ENCODE measurements at regions not wholly inside any gene's neighbourhood (a gene's known extent, or its start where the extent isn't known, plus 50 kb on each side); places are given as distances from the start of the nearest gene placed in this dataset.
"Not testable (repeated sequence)": the region's sequence is repeated elsewhere in the genome, so short reads cannot be mapped to it uniquely, and the experiment has no call there.

DNA sequence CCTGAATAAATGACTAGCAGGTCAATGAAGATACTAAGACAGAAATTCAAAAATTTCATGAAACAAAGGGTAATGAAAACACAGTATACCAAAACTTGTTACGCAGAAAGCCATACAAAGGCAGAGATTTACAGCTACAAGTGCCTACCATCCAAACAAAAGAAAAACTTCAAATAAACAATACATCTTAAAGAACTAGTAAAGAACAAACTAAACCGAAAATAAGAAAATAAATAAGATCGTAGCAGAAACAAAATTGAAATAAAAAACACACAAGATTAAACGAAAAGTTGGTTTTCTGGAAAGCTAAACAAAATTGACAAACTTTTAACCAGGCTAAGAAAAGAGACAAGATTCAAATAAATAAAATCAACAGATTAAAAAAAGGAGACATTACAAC is 51.5 kb downstream of the VPREB1 start:
- DNase-seq (ENCODE audit: low spot score); intact Hi-C loops (cut with DNase I): not testable (repeated sequence)

DNA sequence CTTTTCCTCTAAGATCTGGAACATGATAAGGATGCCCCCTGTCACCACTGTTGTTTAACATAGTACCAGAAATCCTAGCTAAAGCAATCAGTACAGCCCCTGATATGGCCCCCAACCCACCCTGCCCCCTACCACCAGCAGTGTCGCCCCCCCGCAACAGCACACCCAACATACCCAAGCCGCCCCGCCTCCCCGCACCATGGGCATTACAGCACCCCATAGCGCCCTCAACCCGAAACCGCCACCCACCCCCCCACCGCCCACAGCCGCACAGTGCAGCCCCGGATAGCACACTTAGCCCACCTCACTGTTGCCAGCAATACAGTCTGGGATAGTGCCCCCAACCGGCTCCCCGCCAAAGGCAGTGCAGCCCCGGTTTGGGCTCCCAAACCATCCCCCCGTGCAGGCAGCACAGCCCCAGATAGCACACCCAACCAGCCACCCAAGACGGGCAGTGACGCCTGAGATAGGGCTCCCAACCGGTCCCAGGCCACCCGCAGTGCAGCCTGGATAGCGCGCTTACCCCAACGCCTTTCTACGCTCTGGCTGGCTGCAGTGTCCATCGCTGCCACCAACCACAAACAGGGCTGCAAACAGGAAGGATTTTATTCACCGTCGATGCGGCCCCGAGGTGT is 52.7 kb downstream of the VPREB1 start:
- DNase-seq (ENCODE audit: low spot score); intact Hi-C loops (cut with DNase I): not testable (repeated sequence)

DNA sequence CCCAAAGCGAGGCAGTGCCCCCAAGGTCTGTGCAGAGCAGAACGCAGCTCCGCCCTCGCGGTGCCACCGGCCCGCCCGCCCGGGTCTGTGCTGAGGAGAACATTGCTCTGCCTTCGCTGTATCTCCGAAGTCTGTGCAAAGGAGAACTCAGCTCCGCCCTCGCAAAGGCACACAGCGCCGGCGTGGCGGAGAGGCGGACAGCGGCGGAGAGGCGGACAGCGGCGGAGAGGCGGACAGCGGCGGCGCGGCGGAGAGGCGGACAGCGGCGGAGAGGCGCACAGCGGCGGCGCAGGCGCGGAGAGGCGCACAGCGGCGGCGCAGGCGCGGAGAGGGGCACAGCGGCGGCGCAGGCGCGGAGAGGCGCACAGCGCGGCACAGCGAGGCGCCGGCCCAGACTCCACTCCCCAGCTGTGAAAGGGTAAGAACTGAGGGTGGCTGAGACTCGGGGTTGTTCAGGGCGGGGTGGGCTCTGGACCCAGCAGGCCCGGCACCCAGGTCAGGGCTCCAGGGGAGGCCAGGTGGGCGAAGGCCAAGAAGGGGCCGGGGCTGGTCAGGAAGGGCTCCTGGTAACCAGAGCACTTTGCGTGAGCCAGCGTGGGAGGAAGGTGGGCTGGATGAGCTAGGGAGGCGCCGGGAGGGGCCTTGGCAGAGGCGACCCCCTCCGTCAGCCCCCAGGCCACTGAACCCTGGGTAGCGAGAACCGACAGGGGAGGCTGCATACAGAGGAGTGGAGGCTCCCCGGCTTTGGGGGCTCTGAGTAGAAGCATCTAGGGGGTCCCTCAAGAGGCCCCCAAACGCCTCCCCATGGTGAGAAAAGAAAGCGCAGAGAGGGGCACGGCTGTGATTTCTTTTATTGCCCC is 53.4 kb downstream of the VPREB1 start:
- peak; percentile 88 for DNase-seq (ENCODE audit: low spot score)

DNA sequence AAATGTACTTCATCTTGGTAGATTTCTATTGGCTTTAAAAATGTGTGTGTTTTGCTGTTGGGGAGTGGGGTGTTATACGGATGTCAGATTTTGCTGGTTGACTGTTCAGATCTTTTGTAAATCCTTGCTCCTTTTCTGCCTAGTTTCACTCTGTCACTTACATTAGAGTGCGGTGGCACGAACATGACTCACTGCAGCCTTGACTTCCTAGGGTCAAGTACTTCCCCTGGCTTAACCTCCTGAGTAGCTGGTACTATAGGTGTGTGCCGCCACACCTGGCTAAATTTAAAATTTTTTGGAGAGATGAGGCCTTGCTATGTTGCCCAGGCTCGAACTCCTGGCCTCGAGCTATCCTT is 54.0 kb downstream of the VPREB1 start:
- intact Hi-C loops (cut with DNase I); DNase-seq (ENCODE audit: low spot score): not testable (repeated sequence)

More for the DNA sequence above, 53.4 kb downstream of the VPREB1 start:
- intact Hi-C loops (cut with DNase I), result not testable (repeated sequence)

GRCh38 chr22:22300511-22300910 is 55.9 kb downstream of the VPREB1 start:
- intact Hi-C loops (cut with DNase I); DNase-seq (ENCODE audit: low spot score): not testable (repeated sequence)

- DNase-seq (ENCODE audit: low spot score); intact Hi-C loops (cut with DNase I): not testable (repeated sequence)
Observed at GRCh38 chr22:22300946-22301345, 56.4 kb downstream of the VPREB1 start.

GRCh38 chr22:22316589-22316988 is 72.0 kb downstream of the VPREB1 start:
- no peak for DNase-seq (ENCODE audit: low spot score)
- intact Hi-C loops (cut with DNase I), result no loop called here

DNA sequence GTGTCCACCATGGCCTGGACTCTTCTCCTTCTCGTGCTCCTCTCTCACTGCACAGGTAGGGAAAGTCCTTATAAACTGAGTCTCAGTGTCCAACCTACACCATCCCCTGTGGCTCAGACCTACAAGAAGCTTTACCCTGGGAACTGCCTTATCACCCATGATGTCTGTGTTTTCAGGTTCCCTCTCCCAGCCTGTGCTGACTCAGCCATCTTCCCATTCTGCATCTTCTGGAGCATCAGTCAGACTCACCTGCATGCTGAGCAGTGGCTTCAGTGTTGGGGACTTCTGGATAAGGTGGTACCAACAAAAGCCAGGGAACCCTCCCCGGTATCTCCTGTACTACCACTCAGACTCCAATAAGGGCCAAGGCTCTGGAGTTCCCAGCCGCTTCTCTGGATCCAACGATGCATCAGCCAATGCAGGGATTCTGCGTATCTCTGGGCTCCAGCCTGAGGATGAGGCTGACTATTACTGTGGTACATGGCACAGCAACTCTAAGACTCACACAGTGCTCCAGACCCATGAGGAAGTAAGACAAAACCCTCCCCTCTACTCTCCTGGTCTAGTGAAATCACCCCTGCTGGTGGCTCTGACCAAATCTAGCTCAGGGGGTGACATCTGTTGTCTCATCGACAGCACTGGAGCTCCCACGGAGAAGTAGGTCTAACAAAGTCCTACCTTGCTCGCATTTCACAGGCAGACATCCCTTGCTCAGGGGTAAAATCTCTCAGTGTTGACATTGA is 74.3 kb downstream of the VPREB1 start:
- intact Hi-C loops (cut with DNase I), result no loop called here

GRCh38 chr22:22321743-22322611 is 77.4 kb downstream of the VPREB1 start:
- peak; percentile 90 for DNase-seq (ENCODE audit: low spot score)

More for the DNA sequence above, 74.3 kb downstream of the VPREB1 start:
- no peak for DNase-seq (ENCODE audit: low spot score)

GRCh38 chr22:22322792-22323191 is 78.2 kb downstream of the VPREB1 start:
- intact Hi-C loops (cut with DNase I), result no loop called here
- DNase-seq (ENCODE audit: low spot score), result no peak

More at GRCh38 chr22:22321743-22322611, 77.4 kb downstream of the VPREB1 start:
- intact Hi-C loops (cut with DNase I), result not testable (repeated sequence)

GRCh38 chr22:22327723-22328122 is 83.1 kb downstream of the VPREB1 start:
- intact Hi-C loops (cut with DNase I), result no loop called here
- no peak for DNase-seq (ENCODE audit: low spot score)

DNA sequence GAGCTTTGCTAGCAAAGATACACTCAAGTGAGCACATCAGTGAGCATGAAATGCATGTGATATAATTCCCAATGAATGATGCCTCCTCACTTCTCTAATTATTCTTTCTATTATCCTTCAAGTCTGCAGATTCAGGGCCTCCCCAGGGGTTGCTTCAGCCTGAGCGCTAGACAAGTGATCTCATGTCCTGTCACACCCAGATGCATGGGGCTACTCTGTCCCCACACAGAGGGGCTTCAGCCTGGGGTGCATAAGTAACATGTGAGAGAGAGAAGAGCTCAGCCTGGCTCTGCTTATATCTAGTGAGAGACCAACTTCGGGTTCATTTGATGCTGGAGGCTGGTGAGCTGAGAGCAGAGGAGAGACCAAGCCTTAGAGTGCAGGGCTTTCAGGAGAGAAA is 85.2 kb downstream of the VPREB1 start:
- intact Hi-C loops (cut with DNase I), result no loop called here

DNA sequence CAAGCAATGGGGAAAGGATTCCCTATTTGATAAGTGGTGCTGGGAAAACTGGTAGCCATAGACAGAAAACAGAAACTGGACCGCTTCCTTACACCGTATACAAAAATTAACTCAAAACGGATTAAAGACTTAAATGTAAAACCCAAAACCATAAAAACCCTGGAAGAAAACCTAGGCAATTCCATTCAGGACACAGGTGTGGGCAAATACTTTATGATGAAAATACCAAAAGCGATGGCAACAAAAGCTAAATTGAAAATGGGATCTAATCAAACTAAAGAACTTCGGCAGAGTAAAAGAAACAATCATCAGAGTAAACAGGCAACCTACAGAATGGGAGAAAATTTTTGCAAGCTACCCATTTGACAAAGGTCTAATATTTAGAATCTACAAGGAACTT is 91.1 kb downstream of the VPREB1 start:
- intact Hi-C loops (cut with DNase I); DNase-seq (ENCODE audit: low spot score): not testable (repeated sequence)

More for the DNA sequence above, 85.2 kb downstream of the VPREB1 start:
- no peak for DNase-seq (ENCODE audit: low spot score)

DNA sequence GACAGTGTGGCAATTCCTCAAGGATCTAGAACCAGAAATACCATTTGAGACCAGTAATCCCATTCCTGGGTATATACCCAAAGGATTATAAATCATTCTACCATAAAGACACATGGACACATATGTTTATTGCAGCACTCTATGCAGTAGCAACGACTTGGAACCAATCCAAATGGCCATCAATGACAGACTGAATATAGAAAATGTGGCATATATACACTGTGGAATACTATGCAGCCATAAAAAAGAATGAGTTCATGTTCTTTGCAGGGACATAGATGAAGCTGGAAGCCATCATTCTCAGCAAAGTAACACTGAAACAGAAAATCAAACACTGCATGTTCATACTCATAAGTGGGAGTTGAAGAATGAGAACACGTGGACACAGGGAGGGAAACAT is 91.7 kb downstream of the VPREB1 start:
- intact Hi-C loops (cut with DNase I); DNase-seq (ENCODE audit: low spot score): not testable (repeated sequence)

DNA sequence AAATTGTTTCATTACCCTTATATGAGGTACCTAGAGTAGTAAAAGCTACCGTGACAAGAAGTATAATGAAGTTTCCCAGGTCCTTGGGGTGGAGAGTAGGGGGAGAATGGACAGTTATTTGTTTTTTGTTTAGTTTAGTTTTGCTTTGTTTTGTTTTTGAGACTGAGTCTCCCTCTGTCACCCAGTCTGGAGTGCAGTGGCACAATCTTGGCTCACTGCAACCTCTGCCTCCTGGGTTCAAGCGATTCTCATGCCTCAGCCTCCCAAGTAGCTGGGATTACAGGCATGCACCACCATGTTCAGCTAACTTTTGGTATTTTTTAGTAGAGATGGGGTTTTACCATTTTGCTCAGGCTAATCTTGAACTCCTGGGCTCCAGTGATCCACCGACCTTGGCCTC is 94.2 kb downstream of the VPREB1 start:
- DNase-seq (ENCODE audit: low spot score); intact Hi-C loops (cut with DNase I): not testable (repeated sequence)

DNA sequence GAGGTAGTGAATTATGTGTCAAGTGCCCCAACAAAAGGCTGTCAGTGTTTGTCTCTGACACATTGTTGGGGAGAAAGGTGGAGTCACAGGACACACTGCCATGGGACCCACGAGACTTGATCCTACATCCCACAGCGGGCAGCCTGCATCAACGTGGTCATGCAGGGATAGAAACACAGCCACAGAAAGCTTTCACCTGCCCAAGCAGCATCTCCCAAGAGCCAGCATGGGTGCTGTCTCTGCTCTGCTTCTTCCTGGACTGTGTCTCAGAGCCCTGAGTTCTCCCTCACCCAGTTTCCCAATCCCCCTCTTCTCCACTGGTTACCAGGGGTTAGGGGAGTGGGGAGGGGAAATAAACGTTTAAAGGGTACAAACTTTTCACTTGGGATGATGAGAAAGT is 97.2 kb downstream of the VPREB1 start:
- intact Hi-C loops (cut with DNase I), result no loop called here

DNA sequence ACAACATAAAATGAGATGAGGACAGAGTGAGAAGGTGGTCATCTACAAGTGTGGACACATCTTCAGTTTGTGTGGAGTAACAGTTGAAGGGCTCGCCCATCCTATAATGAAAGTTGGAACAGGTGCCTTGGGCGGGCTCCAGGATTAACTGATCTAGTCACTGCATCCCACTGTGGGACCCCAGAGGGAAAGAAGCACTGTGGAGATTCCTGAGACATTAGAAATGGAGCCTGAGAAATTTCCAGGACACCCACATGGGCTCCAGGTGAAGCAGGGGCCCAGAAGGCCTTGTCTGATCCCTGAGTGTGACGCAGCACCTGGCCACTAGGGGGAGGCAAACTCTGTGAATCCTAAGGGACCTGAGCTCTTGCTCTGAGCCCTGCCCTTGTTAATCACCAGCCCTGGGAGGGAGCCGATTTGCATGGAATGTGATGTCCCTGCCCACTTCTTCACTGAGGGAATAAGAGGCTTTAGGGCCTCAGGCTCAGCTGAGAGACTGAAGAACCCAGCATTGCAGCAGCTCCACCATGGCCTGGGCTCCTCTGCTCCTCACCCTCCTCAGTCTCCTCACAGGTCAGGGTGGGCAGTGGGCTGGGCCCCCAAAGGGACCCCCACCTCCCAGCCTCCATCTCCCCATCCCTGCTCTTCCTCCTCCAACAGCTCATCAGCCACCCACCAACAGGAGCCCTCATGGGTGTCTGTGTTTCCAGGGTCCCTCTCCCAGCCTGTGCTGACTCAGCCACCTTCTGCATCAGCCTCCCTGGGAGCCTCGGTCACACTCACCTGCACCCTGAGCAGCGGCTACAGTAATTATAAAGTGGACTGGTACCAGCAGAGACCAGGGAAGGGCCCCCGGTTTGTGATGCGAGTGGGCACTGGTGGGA is 98.4 kb downstream of the VPREB1 start:
- no peak for DNase-seq (ENCODE audit: low spot score)
- intact Hi-C loops (cut with DNase I), result no loop called here

More for the DNA sequence above, 97.2 kb downstream of the VPREB1 start:
- no peak for DNase-seq (ENCODE audit: low spot score)

All from posterior vena cava (tissue), 2 donors.